SK-N-MC (cell line): ENCODE measurements at regions not wholly inside any gene's neighbourhood (a gene's known extent, or its start where the extent isn't known, plus 50 kb on each side); places are given as distances from the start of the nearest gene placed in this dataset.

Experiments
- EZH2 ChIP-seq: fragments of 200-600 bp; sonication (generic); IDR thresholded peaks from one replicate; pipeline ENCODE4 v1.6.1; 2017; ENCODE audit warnings: antibody characterized with exemption
- POLR2AphosphoS5 ChIP-seq: IDR thresholded peaks from 2 replicates; pipeline ENCODE4 v1.6.1; 2012; ENCODE audit warnings: mild to moderate bottlenecking, low read depth, low read length, borderline replicate concordance

GRCh38 chr20:47872341-47872740, 87.1 kb upstream of the SULF2 start:
- TF ChIP-seq POLR2AphosphoS5 (no peak), EZH2 (no peak)
